BE2C (cell line): ENCODE measurements at regions not wholly inside any gene's neighbourhood (a gene's known extent, or its start where the extent isn't known, plus 50 kb on each side); places are given as distances from the start of the nearest gene placed in this dataset.

Experiments used
- DNase-seq: peaks from one replicate; pipeline ENCODE4 v3.0.0-alpha.2; 2020
- H3K27me3 ChIP-seq: fragments of 250-450 bp; sonication (Bioruptor Pico); 2 replicates; pipeline ENCODE4 v1.5.1; 2020; ENCODE audit warnings: mild to moderate bottlenecking
- H3K36me3 ChIP-seq: fragments of 250-450 bp; sonication (Bioruptor Pico); 2 replicates; pipeline ENCODE4 v1.5.1; 2020; ENCODE audit warnings: mild to moderate bottlenecking
- H3K4me1 ChIP-seq: fragments of 250-450 bp; sonication (Bioruptor Pico); 2 replicates; pipeline ENCODE4 v1.5.1; 2020
- H3K4me3 ChIP-seq: 2 replicates; pipeline ENCODE4 v1.5.1; 2011; ENCODE audit warnings: low read depth, low read length
- H3K9me3 ChIP-seq: fragments of 250-450 bp; sonication (Bioruptor Pico); 2 replicates; pipeline ENCODE4 v1.5.1; 2020
- TF ChIP-seq, protein P1 (sequence below): IDR thresholded peaks from 2 replicates; pipeline ENCODE4 v1.5.1; 2012; ENCODE audit warnings: mild to moderate bottlenecking, low read depth, low read length

DNA sequence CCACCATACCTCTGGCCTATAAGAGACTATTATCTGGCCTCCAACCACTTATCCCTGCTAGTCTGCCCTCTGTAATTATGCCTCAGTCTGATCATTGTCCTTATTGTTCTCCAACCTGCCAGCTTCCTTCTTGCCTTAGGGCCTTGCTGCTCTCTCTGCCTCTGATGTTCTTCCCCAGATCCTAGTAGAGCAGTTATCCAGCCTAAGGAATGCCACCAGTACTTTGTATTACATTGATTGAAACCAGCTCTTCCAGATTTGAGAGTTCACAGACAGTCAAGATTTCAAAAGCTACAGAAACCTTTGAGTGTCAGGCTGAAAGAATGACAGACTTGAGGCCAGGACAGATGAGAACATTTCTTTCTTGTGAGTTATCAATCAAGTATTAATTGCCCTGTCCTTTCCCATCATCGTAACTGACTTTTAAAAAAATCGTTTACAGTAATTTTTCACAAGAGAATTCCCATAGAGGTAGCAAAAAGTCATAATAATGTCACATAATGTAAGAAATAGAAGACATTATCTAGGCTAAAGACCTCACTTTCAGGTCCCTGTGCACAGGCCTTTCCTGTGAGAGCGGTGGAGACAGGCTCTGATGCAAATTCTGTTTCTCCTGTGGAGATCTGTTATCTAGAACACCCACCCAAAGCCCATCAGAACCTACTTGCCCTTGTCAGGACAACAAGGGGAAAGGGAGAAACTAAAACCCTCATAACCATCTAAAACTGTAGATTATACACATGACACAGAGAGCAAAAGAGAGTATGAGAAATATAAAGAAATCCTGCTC is 64.1 kb upstream of the GUCY1A1 start:
- Histone ChIP-seq H3K4me1 (peaks cover 10% of the 10 kb centered on the region; the same call in 1 of the 2 replicates), H3K4me3 (no peak overlapping the region), H3K27me3 (no peaks in the 10 kb centered on the region), H3K9me3 (no peaks in the 10 kb centered on the region), H3K36me3 (no peaks in the 10 kb centered on the region)
- TF ChIP-seq, protein P1, sequence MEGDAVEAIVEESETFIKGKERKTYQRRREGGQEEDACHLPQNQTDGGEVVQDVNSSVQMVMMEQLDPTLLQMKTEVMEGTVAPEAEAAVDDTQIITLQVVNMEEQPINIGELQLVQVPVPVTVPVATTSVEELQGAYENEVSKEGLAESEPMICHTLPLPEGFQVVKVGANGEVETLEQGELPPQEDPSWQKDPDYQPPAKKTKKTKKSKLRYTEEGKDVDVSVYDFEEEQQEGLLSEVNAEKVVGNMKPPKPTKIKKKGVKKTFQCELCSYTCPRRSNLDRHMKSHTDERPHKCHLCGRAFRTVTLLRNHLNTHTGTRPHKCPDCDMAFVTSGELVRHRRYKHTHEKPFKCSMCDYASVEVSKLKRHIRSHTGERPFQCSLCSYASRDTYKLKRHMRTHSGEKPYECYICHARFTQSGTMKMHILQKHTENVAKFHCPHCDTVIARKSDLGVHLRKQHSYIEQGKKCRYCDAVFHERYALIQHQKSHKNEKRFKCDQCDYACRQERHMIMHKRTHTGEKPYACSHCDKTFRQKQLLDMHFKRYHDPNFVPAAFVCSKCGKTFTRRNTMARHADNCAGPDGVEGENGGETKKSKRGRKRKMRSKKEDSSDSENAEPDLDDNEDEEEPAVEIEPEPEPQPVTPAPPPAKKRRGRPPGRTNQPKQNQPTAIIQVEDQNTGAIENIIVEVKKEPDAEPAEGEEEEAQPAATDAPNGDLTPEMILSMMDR, result no peak
- no peak for DNase-seq

DNA sequence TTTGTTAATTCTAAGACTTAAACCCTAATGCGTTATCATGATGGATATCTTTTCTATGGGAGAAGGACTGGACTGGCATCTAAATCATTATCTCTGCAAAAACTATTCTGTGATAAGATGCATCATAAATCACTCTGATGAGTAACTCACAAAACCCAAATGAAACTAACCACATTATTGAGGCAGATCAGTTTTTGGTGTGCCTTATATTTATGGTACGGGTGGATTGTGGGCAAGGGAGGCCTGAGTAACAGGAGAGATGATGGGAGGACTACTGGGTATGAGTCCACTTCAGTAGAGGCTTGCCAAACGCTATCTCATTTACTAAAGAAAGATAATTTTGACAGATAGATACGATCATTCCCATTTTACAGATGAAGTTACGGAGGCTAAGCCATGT is 66.4 kb upstream of the GUCY1A1 start:
- H3K36me3 ChIP-seq, result no peaks in the 10 kb centered on the region
- no peak overlapping the region for H3K4me3 ChIP-seq
- no peak for DNase-seq
- peaks cover 10% of the 10 kb centered on the region; the same call in 1 of the 2 replicates for H3K4me1 ChIP-seq
- no peaks in the 10 kb centered on the region for H3K9me3 ChIP-seq
- TF ChIP-seq, protein P1, result no peak
- H3K27me3 ChIP-seq, result no peaks in the 10 kb centered on the region

DNA sequence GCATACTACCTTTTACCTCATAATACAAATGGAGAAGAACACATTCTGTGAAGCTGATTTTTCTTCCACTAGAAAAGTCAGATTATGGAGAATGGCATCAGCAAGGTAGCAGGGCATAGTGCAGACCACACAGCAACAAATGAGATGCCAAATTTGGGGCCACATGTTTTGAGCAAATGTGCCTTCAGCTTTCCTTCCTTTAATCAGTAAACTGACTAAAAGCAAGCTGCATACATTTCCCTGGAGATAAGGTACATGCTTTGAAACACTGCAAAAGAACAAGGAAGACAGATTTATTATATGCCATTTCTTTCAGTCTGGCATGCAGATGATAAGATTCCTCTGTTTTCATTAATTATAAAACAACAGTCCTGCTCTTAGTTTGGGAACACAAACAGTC is 67.1 kb upstream of the GUCY1A1 start:
- peaks cover 7% of the 10 kb centered on the region; the same call in 1 of the 2 replicates for H3K4me1 ChIP-seq
- no peak for DNase-seq
- H3K9me3 ChIP-seq, result no peaks in the 10 kb centered on the region
- TF ChIP-seq, protein P1, result no peak
- no peaks in the 10 kb centered on the region for H3K36me3 ChIP-seq
- H3K27me3 ChIP-seq, result no peaks in the 10 kb centered on the region
- no peak overlapping the region for H3K4me3 ChIP-seq

DNA sequence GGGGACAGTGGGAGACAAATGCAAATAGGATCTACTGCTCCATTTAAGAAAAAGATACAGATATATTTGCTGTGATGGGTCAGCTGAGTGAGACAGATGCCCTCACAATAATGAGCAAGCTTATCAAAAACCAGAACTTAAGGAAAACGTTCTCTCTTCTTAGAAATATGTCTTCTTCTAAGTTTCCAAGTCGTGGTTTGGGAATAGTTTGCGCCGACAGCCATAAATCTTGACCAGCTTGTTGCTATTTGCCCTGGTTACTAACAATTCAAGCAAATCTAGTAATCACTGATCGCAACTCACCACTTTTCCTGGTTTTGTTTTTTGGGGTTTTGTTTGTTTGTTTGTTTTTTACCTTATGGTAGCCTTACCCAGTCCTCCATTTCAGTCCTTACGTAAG is 67.6 kb upstream of the GUCY1A1 start:
- TF ChIP-seq, protein P1, result no peak
- H3K4me1 ChIP-seq, result peaks cover 7% of the 10 kb centered on the region; the same call in 1 of the 2 replicates
- no peaks in the 10 kb centered on the region for H3K9me3 ChIP-seq
- DNase-seq, result no peak
- no peaks in the 10 kb centered on the region for H3K36me3 ChIP-seq
- no peak overlapping the region for H3K4me3 ChIP-seq
- no peaks in the 10 kb centered on the region for H3K27me3 ChIP-seq

DNA sequence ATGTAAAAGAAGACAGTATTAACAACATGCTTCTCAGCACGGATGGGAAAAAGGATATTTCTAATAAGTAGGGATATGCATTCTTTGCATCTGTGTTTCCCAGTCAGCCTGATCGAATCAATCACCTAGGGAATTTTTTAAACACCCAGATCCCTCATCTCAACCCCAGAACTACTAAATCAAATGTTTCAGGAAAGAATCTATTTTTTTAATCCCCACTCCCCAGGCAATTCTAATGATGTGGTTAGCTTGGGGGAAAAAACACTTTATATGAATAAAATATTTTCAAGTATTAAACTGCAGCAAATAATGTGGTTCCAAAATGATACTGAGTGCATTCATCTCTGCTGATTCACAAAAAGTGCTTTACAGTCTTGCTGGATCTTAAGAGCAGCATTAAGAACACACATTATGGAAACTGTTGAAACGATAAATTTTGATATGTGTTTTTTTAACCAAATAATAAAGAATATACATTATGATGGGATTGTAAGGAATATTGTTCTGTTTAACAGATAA is 68.7 kb upstream of the GUCY1A1 start:
- Histone ChIP-seq H3K4me1 (peaks cover 9% of the 10 kb centered on the region), H3K4me3 (no peak overlapping the region), H3K27me3 (no peaks in the 10 kb centered on the region), H3K9me3 (no peaks in the 10 kb centered on the region), H3K36me3 (no peaks in the 10 kb centered on the region)
- no peak for DNase-seq
- TF ChIP-seq, protein P1, result no peak

DNA sequence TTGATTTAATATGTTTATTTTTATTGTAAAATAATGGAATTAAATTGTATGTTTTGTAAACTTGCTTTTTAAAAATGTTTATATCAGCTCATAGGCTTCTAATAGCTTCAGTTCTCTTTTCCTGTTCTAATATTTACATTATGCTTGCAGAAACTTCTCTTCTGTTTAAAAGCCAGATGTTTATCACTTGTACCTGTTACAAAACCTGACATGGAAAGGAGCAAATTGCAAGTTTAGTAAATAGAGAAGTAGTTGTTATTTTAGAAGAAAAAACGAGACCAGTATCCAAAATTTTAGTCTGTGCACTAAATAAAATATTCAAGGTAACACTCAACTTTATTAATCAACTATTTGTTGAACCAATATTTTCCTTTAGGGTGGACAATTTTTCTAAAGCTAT is 69.4 kb upstream of the GUCY1A1 start:
- H3K36me3 ChIP-seq, result no peaks in the 10 kb centered on the region
- no peaks in the 10 kb centered on the region for H3K9me3 ChIP-seq
- TF ChIP-seq, protein P1, result no peak
- H3K4me3 ChIP-seq, result no peak overlapping the region
- DNase-seq, result no peak
- H3K4me1 ChIP-seq, result peaks cover 14% of the 10 kb centered on the region
- H3K27me3 ChIP-seq, result no peaks in the 10 kb centered on the region
